ENCODE measurements at regions not wholly inside any gene's neighbourhood (a gene's known extent, or its start where the extent isn't known, plus 50 kb on each side); places are given as distances from the start of the nearest gene placed in this dataset.

GRCh38 chr2:239768031-239768790 lies 256.9 kb downstream of the NDUFA10 start:
- in situ Hi-C loops (cut with HindIII; ENCODE audit: low sequenced_read_pairs): loop anchor here (10.0 kb wide), 1 partner anchor 73 kb away; no protein-coding TSS in a partner anchor

- in situ Hi-C loops (cut with HindIII; ENCODE audit: low sequenced_read_pairs): loop anchor here (10.0 kb wide), 1 partner anchor 72 kb away; no protein-coding TSS in a partner anchor
Observed at GRCh38 chr2:239767021-239767905, 257.9 kb downstream of the NDUFA10 start.

- in situ Hi-C loops (cut with HindIII; ENCODE audit: low sequenced_read_pairs): loop anchor here (10.0 kb wide), 1 partner anchor 71 kb away; no protein-coding TSS in a partner anchor
Observed at GRCh38 chr2:239765911-239766310, 259.2 kb downstream of the NDUFA10 start.

- in situ Hi-C loops (cut with HindIII; ENCODE audit: low sequenced_read_pairs): loop anchor here (10.0 kb wide), 1 partner anchor 70 kb away; no protein-coding TSS in a partner anchor
Observed at GRCh38 chr2:239765076-239765845, 259.9 kb downstream of the NDUFA10 start.

GRCh38 chr2:239763433-239764097 lies 261.6 kb downstream of the NDUFA10 start:
- in situ Hi-C loops (cut with HindIII; ENCODE audit: low sequenced_read_pairs): loop anchor here (10.0 kb wide), 1 partner anchor 69 kb away; no protein-coding TSS in a partner anchor

- in situ Hi-C loops (cut with HindIII; ENCODE audit: low sequenced_read_pairs): loop anchor here (10.0 kb wide), 1 partner anchor 68 kb away; no protein-coding TSS in a partner anchor
Observed at GRCh38 chr2:239762655-239763269, 262.4 kb downstream of the NDUFA10 start.

GRCh38 chr2:239762106-239762505 lies 263.0 kb downstream of the NDUFA10 start:
- in situ Hi-C loops (cut with HindIII; ENCODE audit: low sequenced_read_pairs): loop anchor here (10.0 kb wide), 1 partner anchor 67 kb away; no protein-coding TSS in a partner anchor

GRCh38 chr2:239760596-239760995 lies 264.5 kb downstream of the NDUFA10 start:
- in situ Hi-C loops (cut with HindIII; ENCODE audit: low sequenced_read_pairs): loop anchor here (10.0 kb wide), 1 partner anchor 66 kb away; no protein-coding TSS in a partner anchor

GRCh38 chr2:239758279-239758877 lies 266.8 kb downstream of the NDUFA10 start:
- in situ Hi-C loops (cut with HindIII; ENCODE audit: low sequenced_read_pairs): no loop called here

GRCh38 chr2:239756790-239757760 lies 268.1 kb downstream of the NDUFA10 start:
- in situ Hi-C loops (cut with HindIII; ENCODE audit: low sequenced_read_pairs): no loop called here

GRCh38 chr2:239756031-239756789 lies 268.9 kb downstream of the NDUFA10 start:
- in situ Hi-C loops (cut with HindIII; ENCODE audit: low sequenced_read_pairs): no loop called here

- in situ Hi-C loops (cut with HindIII; ENCODE audit: low sequenced_read_pairs): no loop called here
Observed at GRCh38 chr2:239753401-239753837, 271.7 kb downstream of the NDUFA10 start.

- in situ Hi-C loops (cut with HindIII; ENCODE audit: low sequenced_read_pairs): no loop called here
Observed at GRCh38 chr2:239752951-239753350, 272.2 kb downstream of the NDUFA10 start.

- in situ Hi-C loops (cut with HindIII; ENCODE audit: low sequenced_read_pairs): no loop called here
Observed at GRCh38 chr2:239751679-239752355, 273.3 kb downstream of the NDUFA10 start.

GRCh38 chr2:239750929-239751678 lies 274.0 kb downstream of the NDUFA10 start:
- in situ Hi-C loops (cut with HindIII; ENCODE audit: low sequenced_read_pairs): no loop called here
